SK-N-SH treated with all-trans-retinoic acid at 6 μM for 48 hours (cell line): ENCODE measurements at regions not wholly inside any gene's neighbourhood (a gene's known extent, or its start where the extent isn't known, plus 50 kb on each side); places are given as distances from the start of the nearest gene placed in this dataset.

ENCODE experiments used
- ATAC-seq: fragments of 200-7000 bp; cut with Tn5 transposase; 3 replicates; pipeline ENCODE4 v1.9.1; 2020; ENCODE audit warnings: mild to moderate bottlenecking, moderate library complexity
- ARNTL ChIP-seq: fragments of 450-650 bp; formaldehyde crosslinking; IDR thresholded peaks from 2 replicates; pipeline ENCODE4 v1.5.0; 2020; ENCODE audit warnings: low read depth, mild to moderate bottlenecking, moderate library complexity, borderline replicate concordance
- BACH2 ChIP-seq: fragments of 250-450 bp; sonication (Bioruptor Pico); IDR thresholded peaks from 2 replicates; pipeline ENCODE4 v1.9.0; 2021; ENCODE audit warnings: mild to moderate bottlenecking, borderline replicate concordance
- CSDC2 ChIP-seq: fragments of 250-450 bp; sonication (Bioruptor Pico); IDR thresholded peaks from 2 replicates; pipeline ENCODE4 v1.5.0; 2020; ENCODE audit warnings: mild to moderate bottlenecking, moderate library complexity
- CSRNP3 ChIP-seq: fragments of 250-450 bp; sonication (Bioruptor Pico); IDR thresholded peaks from 2 replicates; pipeline ENCODE4 v1.5.1; 2021; ENCODE audit warnings: mild to moderate bottlenecking, moderate library complexity
- ESRRG ChIP-seq: fragments of 250-450 bp; sonication (Bioruptor Pico); IDR thresholded peaks from 2 replicates; pipeline ENCODE4 v1.6.1; 2021; ENCODE audit warnings: mild to moderate bottlenecking
- GLIS3 ChIP-seq: fragments of 250-450 bp; sonication (Bioruptor Pico); IDR thresholded peaks from 2 replicates; pipeline ENCODE4 v1.5.0; 2020; ENCODE audit warnings: mild to moderate bottlenecking, moderate library complexity
- ISL1 ChIP-seq: fragments of 250-450 bp; sonication (Bioruptor Pico); IDR thresholded peaks from 2 replicates; pipeline ENCODE4 v2.1.2; 2022; ENCODE audit warnings: mild to moderate bottlenecking, moderate library complexity
- OSR1 ChIP-seq: fragments of 250-450 bp; sonication (Bioruptor Pico); IDR thresholded peaks from 2 replicates; pipeline ENCODE4 v1.8.0; 2022; ENCODE audit warnings: moderate library complexity, mild to moderate bottlenecking, inconsistent platforms
- POU6F1 ChIP-seq: fragments of 250-450 bp; sonication (Bioruptor Pico); IDR thresholded peaks from 2 replicates; pipeline ENCODE4 v1.8.0; 2021; ENCODE audit warnings: low read depth, mild to moderate bottlenecking, moderate library complexity, borderline replicate concordance
- PPARA ChIP-seq: fragments of 250-450 bp; sonication (Bioruptor Pico); IDR thresholded peaks from 2 replicates; pipeline ENCODE4 v1.5.0; 2020; ENCODE audit warnings: mild to moderate bottlenecking, borderline replicate concordance
- RARB ChIP-seq: fragments of 250-450 bp; sonication (Bioruptor Pico); IDR thresholded peaks from 2 replicates; pipeline ENCODE4 v1.8.0; 2021; ENCODE audit warnings: mild to moderate bottlenecking, moderate library complexity
- SNAI2 ChIP-seq: fragments of 250-450 bp; sonication (Bioruptor Pico); IDR thresholded peaks from 2 replicates; pipeline ENCODE4 v1.5.0; 2020; ENCODE audit warnings: mild to moderate bottlenecking, moderate library complexity
- TCF4 ChIP-seq: fragments of 250-450 bp; sonication (Bioruptor Pico); IDR thresholded peaks from 2 replicates; pipeline ENCODE4 v1.8.0; 2021; ENCODE audit warnings: mild to moderate bottlenecking, moderate library complexity, borderline replicate concordance
- TOX ChIP-seq: fragments of 250-450 bp; sonication (Bioruptor Pico); IDR thresholded peaks from 2 replicates; pipeline ENCODE4 v1.8.0; 2021; ENCODE audit warnings: mild to moderate bottlenecking, moderate library complexity, borderline replicate concordance
- ZC3H10 ChIP-seq: fragments of 250-450 bp; sonication (Bioruptor Pico); IDR thresholded peaks from 2 replicates; pipeline ENCODE4 v1.5.1; 2021; ENCODE audit warnings: mild to moderate bottlenecking, moderate library complexity
- ZFP3 ChIP-seq: fragments of 250-450 bp; sonication (Bioruptor Pico); IDR thresholded peaks from 2 replicates; pipeline ENCODE4 v1.5.0; 2020; ENCODE audit warnings: mild to moderate bottlenecking, moderate library complexity
- ZFP30 ChIP-seq: fragments of 450-650 bp; formaldehyde crosslinking; IDR thresholded peaks from 2 replicates; pipeline ENCODE4 v1.5.0; 2022; ENCODE audit warnings: mild to moderate bottlenecking, moderate library complexity
- ZNF565 ChIP-seq: fragments of 450-650 bp; formaldehyde crosslinking; conservative IDR thresholded peaks from 2 replicates; pipeline ENCODE4 v1.5.0; 2020; ENCODE audit warnings: low read depth, mild to moderate bottlenecking, moderate library complexity
- ZNF70 ChIP-seq: fragments of 450-650 bp; formaldehyde crosslinking; IDR thresholded peaks from 2 replicates; pipeline ENCODE4 v1.5.0; 2020; ENCODE audit warnings: mild to moderate bottlenecking, moderate library complexity
- ZNF8 ChIP-seq: fragments of 450-650 bp; formaldehyde crosslinking; IDR thresholded peaks from 2 replicates; pipeline ENCODE4 v1.5.0; 2020; ENCODE audit warnings: mild to moderate bottlenecking, moderate library complexity
- TF ChIP-seq, protein P1 (sequence below): fragments of 250-450 bp; sonication (Bioruptor Pico); IDR thresholded peaks from 2 replicates; pipeline ENCODE4 v1.8.0; 2020; ENCODE audit warnings: mild to moderate bottlenecking, moderate library complexity, borderline replicate concordance
- TF ChIP-seq, protein P2 (sequence below): fragments of 250-450 bp; sonication (Bioruptor Pico); IDR thresholded peaks from 2 replicates; pipeline ENCODE4 v1.5.1; 2020; ENCODE audit warnings: low read depth, mild to moderate bottlenecking, moderate library complexity

- TF ChIP-seq ZC3H10 (CRISPR knock-in tag) = no peak
- TF ChIP-seq ZNF70 (CRISPR knock-in tag) = no peak
- TF ChIP-seq, protein P1, sequence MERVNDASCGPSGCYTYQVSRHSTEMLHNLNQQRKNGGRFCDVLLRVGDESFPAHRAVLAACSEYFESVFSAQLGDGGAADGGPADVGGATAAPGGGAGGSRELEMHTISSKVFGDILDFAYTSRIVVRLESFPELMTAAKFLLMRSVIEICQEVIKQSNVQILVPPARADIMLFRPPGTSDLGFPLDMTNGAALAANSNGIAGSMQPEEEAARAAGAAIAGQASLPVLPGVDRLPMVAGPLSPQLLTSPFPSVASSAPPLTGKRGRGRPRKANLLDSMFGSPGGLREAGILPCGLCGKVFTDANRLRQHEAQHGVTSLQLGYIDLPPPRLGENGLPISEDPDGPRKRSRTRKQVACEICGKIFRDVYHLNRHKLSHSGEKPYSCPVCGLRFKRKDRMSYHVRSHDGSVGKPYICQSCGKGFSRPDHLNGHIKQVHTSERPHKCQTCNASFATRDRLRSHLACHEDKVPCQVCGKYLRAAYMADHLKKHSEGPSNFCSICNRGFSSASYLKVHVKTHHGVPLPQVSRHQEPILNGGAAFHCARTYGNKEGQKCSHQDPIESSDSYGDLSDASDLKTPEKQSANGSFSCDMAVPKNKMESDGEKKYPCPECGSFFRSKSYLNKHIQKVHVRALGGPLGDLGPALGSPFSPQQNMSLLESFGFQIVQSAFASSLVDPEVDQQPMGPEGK (CRISPR knock-in tag) = no peak
- TF ChIP-seq TOX = no peak
- TF ChIP-seq, protein P2, sequence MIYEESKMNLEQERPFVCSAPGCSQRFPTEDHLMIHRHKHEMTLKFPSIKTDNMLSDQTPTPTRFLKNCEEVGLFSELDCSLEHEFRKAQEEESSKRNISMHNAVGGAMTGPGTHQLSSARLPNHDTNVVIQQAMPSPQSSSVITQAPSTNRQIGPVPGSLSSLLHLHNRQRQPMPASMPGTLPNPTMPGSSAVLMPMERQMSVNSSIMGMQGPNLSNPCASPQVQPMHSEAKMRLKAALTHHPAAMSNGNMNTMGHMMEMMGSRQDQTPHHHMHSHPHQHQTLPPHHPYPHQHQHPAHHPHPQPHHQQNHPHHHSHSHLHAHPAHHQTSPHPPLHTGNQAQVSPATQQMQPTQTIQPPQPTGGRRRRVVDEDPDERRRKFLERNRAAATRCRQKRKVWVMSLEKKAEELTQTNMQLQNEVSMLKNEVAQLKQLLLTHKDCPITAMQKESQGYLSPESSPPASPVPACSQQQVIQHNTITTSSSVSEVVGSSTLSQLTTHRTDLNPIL = no peak
- TF ChIP-seq RARB (CRISPR knock-in tag) = no peak
- no peak for TF ChIP-seq CSRNP3 (CRISPR knock-in tag)
- TF ChIP-seq ARNTL (CRISPR knock-in tag) = no peak
- no peak for TF ChIP-seq ZFP30
- TF ChIP-seq ISL1 = no peak
- no peak for TF ChIP-seq ZNF8 (CRISPR knock-in tag)
- no peak for TF ChIP-seq GLIS3 (CRISPR knock-in tag)
- TF ChIP-seq SNAI2 (CRISPR knock-in tag) = no peak
- TF ChIP-seq TCF4 (CRISPR knock-in tag) = no peak
- TF ChIP-seq ZFP3 (CRISPR knock-in tag) = no peak
- TF ChIP-seq, all 23 proteins: peak for 0
- ATAC-seq = no peak
These were observed 954.3 kb upstream of the FLRT2 start for GRCh38 chr14:84575681-84576080.

DNA sequence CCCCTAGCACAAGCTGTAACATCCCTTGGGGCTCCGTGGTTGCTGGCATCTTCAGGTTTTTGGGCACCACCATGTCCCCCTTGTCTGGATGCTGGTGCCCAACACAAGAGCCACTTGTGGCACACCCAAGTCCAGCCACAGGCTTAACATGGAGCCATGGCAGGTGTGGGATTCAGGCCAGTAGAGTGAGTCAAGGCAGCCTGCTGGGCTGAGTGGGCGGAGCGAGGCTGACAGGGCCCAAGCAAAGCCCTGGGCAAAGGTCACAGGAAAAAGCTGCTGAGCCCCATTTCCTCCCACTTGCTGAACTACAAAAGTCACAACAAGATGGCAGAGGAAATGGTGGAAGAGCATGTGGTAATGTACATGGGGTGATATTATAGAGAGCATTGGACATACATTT is 950.7 kb upstream of the FLRT2 start:
- TF ChIP-seq, protein P2 = no peak
- no peak for TF ChIP-seq ZC3H10 (CRISPR knock-in tag)
- no peak for TF ChIP-seq RARB (CRISPR knock-in tag)
- TF ChIP-seq ARNTL (CRISPR knock-in tag) = no peak
- TF ChIP-seq TCF4 (CRISPR knock-in tag) = no peak
- no peak for TF ChIP-seq ZFP3 (CRISPR knock-in tag)
- no peak for TF ChIP-seq CSRNP3 (CRISPR knock-in tag)
- no peak for TF ChIP-seq SNAI2 (CRISPR knock-in tag)
- TF ChIP-seq TOX = no peak
- TF ChIP-seq POU6F1 (CRISPR knock-in tag) = no peak
- no peak for TF ChIP-seq BACH2 (CRISPR knock-in tag)
- no peak for TF ChIP-seq PPARA (CRISPR knock-in tag)
- no peak for TF ChIP-seq ESRRG
- ATAC-seq = no peak

DNA sequence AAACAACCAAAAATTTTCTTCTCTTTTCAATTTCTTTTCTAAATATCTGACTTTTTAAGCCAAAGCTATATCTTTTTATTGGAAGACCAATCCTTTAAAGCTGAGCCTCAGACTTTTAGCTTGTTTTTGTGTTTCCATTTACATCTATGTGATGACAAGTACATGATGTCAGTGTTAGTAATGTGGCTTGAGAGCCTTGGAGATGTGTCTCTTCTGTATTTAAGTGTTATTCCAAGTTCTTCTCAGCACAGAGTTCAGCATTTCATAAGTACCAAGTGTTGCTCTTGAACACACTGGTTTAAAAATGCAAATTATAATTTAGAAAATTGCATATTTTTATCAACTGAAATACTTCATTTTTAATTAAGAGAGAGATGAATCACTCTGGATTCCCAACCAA is 948.9 kb upstream of the FLRT2 start:
- ATAC-seq = no peak
- no peak for TF ChIP-seq PPARA (CRISPR knock-in tag)
- TF ChIP-seq ISL1 = no peak
- no peak for TF ChIP-seq TCF4 (CRISPR knock-in tag)
- TF ChIP-seq CSRNP3 (CRISPR knock-in tag) = no peak
- TF ChIP-seq, protein P2 = no peak
- TF ChIP-seq ZNF565 (CRISPR knock-in tag) = no peak
- no peak for TF ChIP-seq CSDC2 (CRISPR knock-in tag)
- no peak for TF ChIP-seq BACH2 (CRISPR knock-in tag)
- no peak for TF ChIP-seq RARB (CRISPR knock-in tag)
- TF ChIP-seq OSR1 = no peak
- no peak for TF ChIP-seq ZC3H10 (CRISPR knock-in tag)
- no peak for TF ChIP-seq ZNF8 (CRISPR knock-in tag)
- no peak for TF ChIP-seq GLIS3 (CRISPR knock-in tag)
- no peak for TF ChIP-seq ARNTL (CRISPR knock-in tag)
- TF ChIP-seq, protein P1 (CRISPR knock-in tag) = no peak
